K562 (cell line): ENCODE measurements at regions not wholly inside any gene's neighbourhood (a gene's known extent, or its start where the extent isn't known, plus 50 kb on each side); places are given as distances from the start of the nearest gene placed in this dataset.

Experiments
- ATAC-seq: fragments of 200-7000 bp; cut with Tn5 transposase; 3 replicates; pipeline ENCODE4 v1.9.1; 2020; ENCODE audit warnings: moderate library complexity
- BruUV-seq: library from RNA; stranded (reverse); fragments of 400-500 nt; replicated peaks from 2 replicates; lab custom pipeline; 2021; lab: Mats Ljungman, UMichigan
- CTCF ChIA-PET: fragments of 300-600 bp; formaldehyde crosslinking; extraction: SDS; loops from one replicate; lab custom pipeline; 2021; ENCODE audit warnings: low intra/inter-chr PET ratio; lab: Yijun Ruan, JAX
- POLR2A ChIA-PET: fragments of 300-600, 350-650 bp; sonication (Branson Sonifier 250); formaldehyde crosslinking; extraction: SDS; loops from one replicate; lab custom pipeline; 2021; ENCODE audit warnings: antibody characterized with exemption, inconsistent platforms; lab: Yijun Ruan, JAX
- DNase-seq, 4 experiments: peaks; one replicate each; pipeline versions ENCODE4 v3.0.0 to v3.0.0-alpha.2; 2011 to 2018; ENCODE audit warnings: low spot score in 3 of 4, mixed read lengths in 3 of 4; ENCODE audit errors: extremely low read depth in 1 of 4
- FAIRE-seq: peaks from 2 replicates; lab custom pipeline; 2011; peaks lifted over from hg19 to GRCh38; lab: Jason Lieb, UNC
- H2AFZ ChIP-seq: 2 replicates; pipeline ENCODE4 v1.6.0; 2011; ENCODE audit warnings: low read depth, low read length, control low read depth, inconsistent platforms
- H3K27ac ChIP-seq: fragments of 200-600 bp; 3 replicates; pipeline ENCODE4 v1.8.0; 2011; ENCODE audit warnings: low read depth, mild to moderate bottlenecking, control low read depth, inconsistent platforms, low read length, moderate library complexity, mixed read lengths; ENCODE audit errors: extremely low read depth
- H3K27me3 ChIP-seq, 2 experiments: fragments of 300-600 bp in 1 of 2; 2 replicates in 1 of 2; 3 replicates in 1 of 2; pipeline versions ENCODE4 v1.6.0 to v1.8.0; 2011; ENCODE audit warnings: inconsistent platforms in 2 of 2, low read length in 2 of 2, mild to moderate bottlenecking in 1 of 2, mixed read lengths in 1 of 2, moderate library complexity in 1 of 2; ENCODE audit not compliant: control insufficient read depth in 2 of 2, insufficient read depth in 2 of 2
- H3K36me3 ChIP-seq: fragments of 300-600 bp; 3 replicates; pipeline ENCODE4 v1.8.0; 2011; ENCODE audit warnings: mild to moderate bottlenecking, low read length, inconsistent platforms; ENCODE audit not compliant: control insufficient read depth, insufficient read depth
- H3K4me1 ChIP-seq, 2 experiments: fragments of 200-600 bp in 1 of 2; replicated peaks in 1 of 2; 2 replicates in 1 of 2; 3 replicates in 1 of 2; pipeline versions ENCODE4 v1.5.1 to v1.8.0; 2011; ENCODE audit warnings: inconsistent platforms in 2 of 2, low read length in 2 of 2, mild to moderate bottlenecking in 1 of 2, mixed read lengths in 1 of 2, moderate library complexity in 1 of 2; ENCODE audit not compliant: control insufficient read depth in 2 of 2, insufficient read depth in 2 of 2
- H3K4me2 ChIP-seq: 2 replicates; pipeline ENCODE4 v1.6.1; 2011; ENCODE audit warnings: low read length, control low read depth, inconsistent platforms, mixed read lengths; ENCODE audit not compliant: insufficient read depth
- H3K4me3 ChIP-seq: fragments of 200-600 bp; sonication (generic), shearing (Covaris generic); 2 replicates; pipeline ENCODE4 v1.5.1; 2016; ENCODE audit warnings: control low read depth, inconsistent platforms
- H3K79me2 ChIP-seq: fragments of 200-600 bp; 3 replicates; pipeline ENCODE4 v1.8.0; 2011; ENCODE audit warnings: low read length, inconsistent platforms; ENCODE audit not compliant: control insufficient read depth, insufficient read depth
- H3K9ac ChIP-seq, 2 experiments: 2 replicates each; pipeline versions ENCODE4 v1.6.0 to v1.6.1; 2011; ENCODE audit warnings: low read depth in 2 of 2, low read length in 2 of 2, control low read depth in 1 of 2, inconsistent platforms in 1 of 2, mild to moderate bottlenecking in 1 of 2, mixed read lengths in 1 of 2; ENCODE audit not compliant: insufficient read depth in 1 of 2
- H3K9me1 ChIP-seq: one replicate; pipeline ENCODE4 v1.6.0; 2011; ENCODE audit warnings: inconsistent platforms, mild to moderate bottlenecking, low read length, moderate library complexity; ENCODE audit not compliant: control insufficient read depth, insufficient read depth
- H3K9me3 ChIP-seq: replicated peaks from 2 replicates; pipeline ENCODE4 v1.5.1; 2011; ENCODE audit warnings: low read depth, low read length, inconsistent platforms; ENCODE audit not compliant: control insufficient read depth, insufficient read depth
- H4K20me1 ChIP-seq: replicated peaks from 2 replicates; pipeline ENCODE4 v1.6.1; 2011; ENCODE audit warnings: low read length, inconsistent platforms, mixed read lengths; ENCODE audit not compliant: control insufficient read depth, insufficient read depth
- ADNP ChIP-seq: fragments of 200-800 bp; sonication (Bioruptor generic); IDR thresholded peaks from 2 replicates; pipeline ENCODE4 v1.6.1; 2016; ENCODE audit warnings: missing genetic modification characterization, missing compliant biosample characterization
- BDP1 ChIP-seq: IDR thresholded peaks from 3 replicates; pipeline ENCODE4 v1.6.1; 2011; ENCODE audit not compliant: insufficient read length, insufficient read depth
- CREB3L1 ChIP-seq: fragments of 450-650 bp; IDR thresholded peaks from 2 replicates; pipeline ENCODE4 v1.6.1; 2014; ENCODE audit warnings: low read depth, mild to moderate bottlenecking, moderate library complexity, borderline replicate concordance
- DIDO1 ChIP-seq: fragments of 450-650 bp; IDR thresholded peaks from 2 replicates; pipeline ENCODE4 v1.6.1; 2016; ENCODE audit warnings: low read depth, missing biosample characterization, missing genetic modification characterization
- ETS1 ChIP-seq: conservative IDR thresholded peaks from 2 replicates; pipeline ENCODE4 v1.6.1; 2011; ENCODE audit warnings: low read depth, mild to moderate bottlenecking, low read length; ENCODE audit not compliant: control insufficient read depth
- FOXA1 ChIP-seq: fragments of 450-650 bp; IDR thresholded peaks from 2 replicates; pipeline ENCODE4 v1.6.1; 2016; ENCODE audit warnings: mild to moderate bottlenecking, borderline replicate concordance
- HEY1 ChIP-seq: fragments of 250-450 bp; sonication (Bioruptor Pico); IDR thresholded peaks from 2 replicates; pipeline ENCODE4 v1.5.0; 2020; ENCODE audit warnings: mild to moderate bottlenecking, moderate library complexity, borderline replicate concordance
- KAT8 ChIP-seq: fragments of 450-650 bp; IDR thresholded peaks from 2 replicates; pipeline ENCODE4 v1.6.1; 2016; ENCODE audit warnings: low read depth, mild to moderate bottlenecking
- NELFE ChIP-seq: IDR thresholded peaks from 2 replicates; pipeline ENCODE4 v1.6.1; 2011; ENCODE audit warnings: mild to moderate bottlenecking; ENCODE audit not compliant: insufficient read depth, insufficient read length
- NEUROD1 ChIP-seq: fragments of 150-350 bp; IDR thresholded peaks from 2 replicates; pipeline ENCODE4 v1.6.1; 2014; ENCODE audit warnings: borderline replicate concordance, low read length, low read depth; ENCODE audit not compliant: partially characterized antibody
- PTTG1 ChIP-seq: fragments of 450-650 bp; IDR thresholded peaks from 2 replicates; pipeline ENCODE4 v1.6.1; 2016; ENCODE audit warnings: low read depth, mild to moderate bottlenecking, missing genetic modification characterization, missing compliant biosample characterization
- TRIM25 ChIP-seq: fragments of 450-650 bp; IDR thresholded peaks from 2 replicates; pipeline ENCODE4 v1.7.0; 2016; ENCODE audit warnings: borderline replicate concordance
- ZNF212 ChIP-seq: fragments of 450-650 bp; formaldehyde crosslinking; IDR thresholded peaks from 2 replicates; pipeline ENCODE4 v1.4.0; 2020; ENCODE audit warnings: mild to moderate bottlenecking
- ZNF551 ChIP-seq: fragments of 250-450 bp; sonication (Bioruptor Pico); IDR thresholded peaks from 2 replicates; pipeline ENCODE4 v1.5.0; 2021; ENCODE audit warnings: mild to moderate bottlenecking, moderate library complexity
- ZNF717 ChIP-seq: fragments of 250-450 bp; sonication (Bioruptor Pico); IDR thresholded peaks from 2 replicates; pipeline ENCODE4 v1.5.0; 2021
- ZNF764 ChIP-seq: fragments of 250-450 bp; sonication (Bioruptor Pico); IDR thresholded peaks from 2 replicates; pipeline ENCODE4 v1.4.0; 2020; ENCODE audit warnings: low read depth, mild to moderate bottlenecking, moderate library complexity
- WGBS: fragments of 100-300 bp; shearing (Covaris generic); methylation state at CpG from one replicate; pipeline ENCODE4 v1.1.6; 2016; ENCODE audit warnings: low coverage, mixed read lengths; ENCODE audit not compliant: insufficient coverage; ENCODE audit errors: missing lambda C conversion rate; 5-methylcytosine and 5-hydroxymethylcytosine counted together
- in situ Hi-C: fragments of 300-500 bp; cut with MboI; formaldehyde crosslinking; loops from 4 replicates; pipeline ENCODE4 v1.15.0; 2018; ENCODE audit warnings: inconsistent platforms, mixed read lengths
- intact Hi-C: fragments of 100-400 bp; cut with micrococcal nuclease; formaldehyde crosslinking; loops from 2 replicates; pipeline ENCODE4 v1.14.2; 2022

GRCh38 chr14:86541972-86542371 lies 1012.0 kb downstream of the FLRT2 start:
- POLR2A ChIA-PET: no interaction called here
- in situ Hi-C loops: no loop called here
- FAIRE-seq: no peak

More at GRCh38 chr14:86541972-86542371, 1012.0 kb downstream of the FLRT2 start:
- TF ChIP-seq HEY1 (CRISPR knock-in tag): no peak
- no peak for TF ChIP-seq KAT8
- no peak for TF ChIP-seq DIDO1 (tag)
- no peak for TF ChIP-seq BDP1
- no peak for TF ChIP-seq ZNF717
- no peak for TF ChIP-seq NELFE
- TF ChIP-seq FOXA1: no peak
- no peak for TF ChIP-seq PTTG1
- TF ChIP-seq ZNF551 (CRISPR knock-in tag): no peak
- no peak for TF ChIP-seq ZNF764 (CRISPR knock-in tag)
- no peak for TF ChIP-seq ADNP
- TF ChIP-seq NEUROD1: no peak
- TF ChIP-seq CREB3L1: no peak
- TF ChIP-seq ETS1: no peak
- no peak for TF ChIP-seq TRIM25
- no peak for TF ChIP-seq ZNF212 (CRISPR knock-in tag)
- intact Hi-C loops: no loop called here
- Histone ChIP-seq H3K36me3 (no peaks in the 10 kb centered on the region), H3K4me1 (no peaks in the 10 kb centered on the region), H3K79me2 (no peaks in the 10 kb centered on the region), H4K20me1 (no peaks in the 10 kb centered on the region), H3K9me1 (no peaks in the 10 kb centered on the region), H2AFZ (no peak overlapping the region), H3K4me3 (no peak overlapping the region), H3K27ac (no peak overlapping the region), H3K9me3 (no peaks in the 10 kb centered on the region), H3K4me2 (no peak overlapping the region), H3K9ac (no peak overlapping the region), H3K27me3 (no peaks in the 10 kb centered on the region)
- no peak for ATAC-seq
- CTCF ChIA-PET: no interaction called here
- no TSS peak for BruUV-seq
- DNase-seq: no peak
- WGBS: 0% methylated on average over 4 of the region's 4 CpGs
